Caco-2 (cell line): ENCODE measurements at regions not wholly inside any gene's neighbourhood (a gene's known extent, or its start where the extent isn't known, plus 50 kb on each side); places are given as distances from the start of the nearest gene placed in this dataset.

Experiments used
- BruUV-seq: library from RNA; stranded (reverse); fragments of 400-500 nt; replicated peaks from 2 replicates; lab custom pipeline; 2021; lab: Mats Ljungman, UMichigan
- CTCF ChIA-PET: fragments of 300-600 bp; sonication (Branson Sonifier 250); formaldehyde crosslinking; loops from one replicate; lab custom pipeline; 2022; ENCODE audit warnings: antibody characterized with exemption; lab: Charles Lee
- POLR2A ChIA-PET: fragments of 300-600 bp; sonication (Branson Sonifier 250); formaldehyde crosslinking; loops from one replicate; lab custom pipeline; 2022; ENCODE audit warnings: antibody characterized with exemption; lab: Charles Lee
- DNase-seq, 2 experiments: peaks; one replicate each; pipeline versions ENCODE4 v3.0.0 to v3.0.0-alpha.2; 2020 to 2022
- H3K27me3 ChIP-seq: replicated peaks from 2 replicates; pipeline ENCODE4 v1.6.0; 2011; ENCODE audit warnings: low read length; ENCODE audit not compliant: control insufficient read depth, insufficient read depth
- H3K36me3 ChIP-seq: 2 replicates; pipeline ENCODE4 v1.5.1; 2011; ENCODE audit warnings: low read length; ENCODE audit not compliant: control insufficient read depth, insufficient read depth
- H3K4me1 ChIP-seq: fragments of 250-450 bp; sonication (Bioruptor Pico); 2 replicates; pipeline ENCODE4 v1.5.1; 2020; ENCODE audit warnings: mild to moderate bottlenecking
- H3K4me3 ChIP-seq: 2 replicates; pipeline ENCODE4 v1.5.1; 2011; ENCODE audit warnings: low read depth, mild to moderate bottlenecking, control low read depth, low read length
- H3K9me3 ChIP-seq: fragments of 250-450 bp; sonication (Bioruptor Pico); 2 replicates; pipeline ENCODE4 v1.5.1; 2020; ENCODE audit warnings: mild to moderate bottlenecking, moderate library complexity
- H3K27ac Mint-ChIP-seq: one replicate; pipeline ENCODE4 v1.8.0; 2022; ENCODE audit warnings: mixed read lengths; ENCODE audit not compliant: unreplicated experiment
- H3K27me3 Mint-ChIP-seq: one replicate; pipeline ENCODE4 v1.8.0; 2022; ENCODE audit warnings: mixed read lengths; ENCODE audit not compliant: insufficient read depth, unreplicated experiment
- H3K36me3 Mint-ChIP-seq: one replicate; pipeline ENCODE4 v1.8.0; 2022; ENCODE audit warnings: mild to moderate bottlenecking, mixed read lengths; ENCODE audit not compliant: insufficient read depth, unreplicated experiment
- H3K4me1 Mint-ChIP-seq: one replicate; pipeline ENCODE4 v1.8.0; 2022; ENCODE audit warnings: low read depth, mixed read lengths; ENCODE audit not compliant: unreplicated experiment
- H3K4me3 Mint-ChIP-seq: one replicate; pipeline ENCODE4 v1.8.0; 2022; ENCODE audit warnings: mild to moderate bottlenecking, moderate library complexity, mixed read lengths; ENCODE audit not compliant: unreplicated experiment
- H3K9me3 Mint-ChIP-seq: one replicate; pipeline ENCODE4 v1.8.0; 2022; ENCODE audit warnings: mixed read lengths; ENCODE audit not compliant: unreplicated experiment
- CTCF ChIP-seq, 2 experiments: fragments of 200-600 bp in 1 of 2; IDR thresholded peaks; 1 replicate in 1 of 2; 2 replicates in 1 of 2; pipeline versions ENCODE4 v1.5.1 to v1.8.0; 2011 to 2022; ENCODE audit warnings: antibody characterized with exemption in 1 of 2, control low read depth in 1 of 2, inconsistent platforms in 1 of 2, low read depth in 1 of 2, low read length in 1 of 2, mild to moderate bottlenecking in 1 of 2, moderate library complexity in 1 of 2; ENCODE audit not compliant: insufficient read depth in 1 of 2, severe bottlenecking in 1 of 2, unreplicated experiment in 1 of 2
- intact Hi-C: fragments of 100-400 bp; cut with micrococcal nuclease; formaldehyde crosslinking; loops from one replicate; pipeline ENCODE4 v1.10.0; 2022; ENCODE audit not compliant: unreplicated experiment

- ChIA-PET POLR2A (no interaction called here), CTCF (no interaction called here)
- H3K27me3 ChIP-seq, result no peaks in the 10 kb centered on the region
- H3K4me3 Mint-ChIP-seq, result no peak overlapping the region
- H3K4me1 ChIP-seq, result no peaks in the 10 kb centered on the region
- no peaks in the 10 kb centered on the region for H3K9me3 ChIP-seq
- H3K27ac Mint-ChIP-seq, result no peak overlapping the region
- no peaks in the 10 kb centered on the region for H3K4me1 Mint-ChIP-seq
- no peaks in the 10 kb centered on the region for H3K36me3 Mint-ChIP-seq
- intact Hi-C loops, result no loop called here
- no peak for TF ChIP-seq CTCF (IDR thresholded peaks at IDR 0.05; ENCODE audit: insufficient read depth in 1 of 2, low read depth in 1 of 2, low read length in 1 of 2, severe bottlenecking in 1 of 2, unreplicated experiment in 1 of 2)
- BruUV-seq, result no TSS peak
- H3K27me3 Mint-ChIP-seq, result peaks cover 1% of the 10 kb centered on the region
- DNase-seq, result no peak
- no peak overlapping the region for H3K4me3 ChIP-seq
- peaks cover 14% of the 10 kb centered on the region for H3K9me3 Mint-ChIP-seq
- no peaks in the 10 kb centered on the region for H3K36me3 ChIP-seq
Measured at GRCh38 chr5:40416588-40416987, 263.1 kb upstream of the PTGER4 start.

- H3K9me3 Mint-ChIP-seq, result peaks cover 9% of the 10 kb centered on the region
- H3K27ac Mint-ChIP-seq, result no peak overlapping the region
- no peaks in the 10 kb centered on the region for H3K36me3 ChIP-seq
- no peak for TF ChIP-seq CTCF (IDR thresholded peaks at IDR 0.05; ENCODE audit: insufficient read depth in 1 of 2, low read depth in 1 of 2, low read length in 1 of 2, severe bottlenecking in 1 of 2, unreplicated experiment in 1 of 2)
- H3K4me1 ChIP-seq, result no peaks in the 10 kb centered on the region
- ChIA-PET POLR2A (no interaction called here), CTCF (no interaction called here)
- BruUV-seq, result no TSS peak
- DNase-seq, result no peak
- H3K36me3 Mint-ChIP-seq, result no peaks in the 10 kb centered on the region
- no peaks in the 10 kb centered on the region for H3K4me1 Mint-ChIP-seq
- no peak overlapping the region for H3K4me3 Mint-ChIP-seq
- peaks cover 5% of the 10 kb centered on the region for H3K27me3 Mint-ChIP-seq
- no peak overlapping the region for H3K4me3 ChIP-seq
- H3K9me3 ChIP-seq, result no peaks in the 10 kb centered on the region
- intact Hi-C loops, result no loop called here
- H3K27me3 ChIP-seq, result no peaks in the 10 kb centered on the region
Measured at GRCh38 chr5:40416098-40416497, 263.6 kb upstream of the PTGER4 start.

GRCh38 chr5:40414922-40415321 lies 264.8 kb upstream of the PTGER4 start:
- H3K4me3 Mint-ChIP-seq, result no peak overlapping the region
- no peak overlapping the region for H3K27ac Mint-ChIP-seq
- Histone ChIP-seq H3K4me3 (no peak overlapping the region), H3K27me3 (no peaks in the 10 kb centered on the region), H3K9me3 (no peaks in the 10 kb centered on the region), H3K36me3 (no peaks in the 10 kb centered on the region), H3K4me1 (no peaks in the 10 kb centered on the region)
- H3K27me3 Mint-ChIP-seq, result peaks cover 5% of the 10 kb centered on the region
- no peaks in the 10 kb centered on the region for H3K9me3 Mint-ChIP-seq
- no TSS peak for BruUV-seq
- CTCF ChIA-PET, result no interaction called here
- intact Hi-C loops, result no loop called here
- no peaks in the 10 kb centered on the region for H3K4me1 Mint-ChIP-seq
- no peak for DNase-seq
- no peaks in the 10 kb centered on the region for H3K36me3 Mint-ChIP-seq
- POLR2A ChIA-PET, result no interaction called here
- TF ChIP-seq CTCF (IDR thresholded peaks at IDR 0.05; ENCODE audit: insufficient read depth in 1 of 2, low read depth in 1 of 2, low read length in 1 of 2, severe bottlenecking in 1 of 2, unreplicated experiment in 1 of 2), result no peak
